ENCODE measurements at regions not wholly inside any gene's neighbourhood (a gene's known extent, or its start where the extent isn't known, plus 50 kb on each side); places are given as distances from the start of the nearest gene placed in this dataset.

DNA sequence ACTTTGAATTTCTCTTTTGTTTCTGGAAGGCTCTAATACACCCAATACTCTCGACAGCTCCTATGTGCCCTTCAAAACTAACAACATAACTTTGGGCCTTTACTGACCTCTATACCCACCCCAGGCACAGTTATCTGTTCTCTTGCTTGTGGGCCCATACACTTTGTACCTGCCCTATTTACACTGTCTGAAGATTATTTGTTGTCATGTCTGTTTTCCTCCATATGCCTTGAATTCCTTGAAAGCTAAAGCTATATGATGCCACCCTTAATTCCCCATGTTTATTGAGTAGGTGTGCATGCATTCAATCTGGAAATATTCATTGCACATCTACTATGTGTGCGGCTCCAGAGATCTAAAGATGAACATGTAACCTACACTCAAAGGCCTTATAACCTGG lies 267.6 kb downstream of the PLPP3 start:
- no peak overlapping the region for H3K27ac Mint-ChIP-seq
- no peaks in the 10 kb centered on the region for H3K9me3 Mint-ChIP-seq
- H3K27me3 Mint-ChIP-seq (ENCODE audit: low read depth) = no peaks in the 10 kb centered on the region
- H3K4me1 Mint-ChIP-seq (ENCODE audit: low read depth) = no peaks in the 10 kb centered on the region
- no peak overlapping the region for H3K4me3 Mint-ChIP-seq
- H3K36me3 Mint-ChIP-seq (ENCODE audit: low read depth) = no peaks in the 10 kb centered on the region

GRCh38 chr1:56310945-56311344 lies 268.4 kb downstream of the PLPP3 start:
- Mint-ChIP-seq H3K36me3 (ENCODE audit: low read depth) (no peaks in the 10 kb centered on the region), H3K27me3 (ENCODE audit: low read depth) (no peaks in the 10 kb centered on the region), H3K4me1 (ENCODE audit: low read depth) (no peaks in the 10 kb centered on the region), H3K4me3 (no peak overlapping the region), H3K27ac (no peak overlapping the region), H3K9me3 (no peaks in the 10 kb centered on the region)

DNA sequence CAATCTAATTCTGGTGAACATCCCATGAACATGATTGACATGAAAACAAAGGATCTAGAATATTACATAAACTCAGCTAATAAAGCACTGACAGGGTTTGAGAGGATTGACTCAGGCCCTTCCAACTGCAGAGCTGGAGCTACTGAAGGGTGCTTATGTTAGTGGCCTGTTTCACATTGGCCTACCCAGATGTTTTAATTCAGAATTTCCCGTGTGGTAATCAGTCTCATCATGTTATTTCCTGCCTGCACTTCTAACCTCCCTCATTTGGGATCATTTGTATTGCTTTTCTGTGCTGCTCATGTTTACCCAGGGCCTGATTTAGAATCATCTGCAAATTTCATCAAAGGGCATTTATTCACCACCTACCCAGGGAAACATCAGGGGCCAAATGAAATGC lies 270.3 kb downstream of the PLPP3 start:
- Mint-ChIP-seq H3K27me3 (ENCODE audit: low read depth) (no peaks in the 10 kb centered on the region), H3K27ac (no peak overlapping the region), H3K9me3 (no peaks in the 10 kb centered on the region), H3K4me1 (ENCODE audit: low read depth) (no peaks in the 10 kb centered on the region), H3K4me3 (no peak overlapping the region), H3K36me3 (ENCODE audit: low read depth) (no peaks in the 10 kb centered on the region)

DNA sequence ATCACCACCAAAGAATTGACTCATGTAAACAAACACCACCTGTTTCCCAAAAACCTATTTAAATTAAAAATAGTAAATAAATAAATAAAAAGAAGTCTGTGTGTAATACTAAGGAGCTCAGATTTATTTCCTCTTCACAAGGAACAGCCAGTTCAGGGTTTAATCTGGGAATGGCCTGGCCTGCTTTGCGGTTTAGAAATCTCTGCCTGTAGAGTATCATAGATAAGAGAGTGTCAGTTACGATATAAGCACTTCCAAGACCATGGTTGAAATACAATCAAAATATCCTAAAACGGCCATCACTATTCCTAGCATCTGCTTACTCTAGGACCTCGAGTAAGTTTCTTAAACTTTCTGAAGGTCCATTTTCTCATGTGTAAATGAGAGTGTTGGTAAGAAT lies 274.4 kb downstream of the PLPP3 start:
- H3K36me3 Mint-ChIP-seq (ENCODE audit: low read depth) = no peaks in the 10 kb centered on the region
- H3K9me3 Mint-ChIP-seq = no peaks in the 10 kb centered on the region
- no peaks in the 10 kb centered on the region for H3K4me1 Mint-ChIP-seq (ENCODE audit: low read depth)
- no peaks in the 10 kb centered on the region for H3K27me3 Mint-ChIP-seq (ENCODE audit: low read depth)
- H3K4me3 Mint-ChIP-seq = no peak overlapping the region
- no peak overlapping the region for H3K27ac Mint-ChIP-seq

DNA sequence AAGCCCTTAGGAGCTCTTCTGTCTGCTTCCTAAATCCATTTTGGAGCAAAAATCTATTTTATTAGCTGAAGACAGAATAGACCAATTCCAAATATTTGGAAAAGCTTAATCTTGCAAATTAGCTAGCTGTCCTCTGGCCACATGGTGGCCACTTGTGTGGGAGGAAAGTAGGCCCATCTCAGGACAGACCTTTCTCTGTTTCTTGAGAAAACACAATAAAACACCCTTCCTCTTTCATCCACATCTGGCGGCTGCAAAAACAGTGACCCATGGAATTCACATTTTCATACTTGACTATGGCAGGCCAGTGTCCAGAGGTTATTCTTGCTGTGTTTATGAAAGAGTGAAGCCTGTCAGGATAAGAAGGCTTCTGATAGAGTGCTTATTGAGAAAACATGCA lies 275.6 kb downstream of the PLPP3 start:
- Mint-ChIP-seq H3K4me3 (no peak overlapping the region), H3K27me3 (ENCODE audit: low read depth) (no peaks in the 10 kb centered on the region), H3K36me3 (ENCODE audit: low read depth) (no peaks in the 10 kb centered on the region), H3K4me1 (ENCODE audit: low read depth) (no peaks in the 10 kb centered on the region), H3K9me3 (no peaks in the 10 kb centered on the region), H3K27ac (no peak overlapping the region)

DNA sequence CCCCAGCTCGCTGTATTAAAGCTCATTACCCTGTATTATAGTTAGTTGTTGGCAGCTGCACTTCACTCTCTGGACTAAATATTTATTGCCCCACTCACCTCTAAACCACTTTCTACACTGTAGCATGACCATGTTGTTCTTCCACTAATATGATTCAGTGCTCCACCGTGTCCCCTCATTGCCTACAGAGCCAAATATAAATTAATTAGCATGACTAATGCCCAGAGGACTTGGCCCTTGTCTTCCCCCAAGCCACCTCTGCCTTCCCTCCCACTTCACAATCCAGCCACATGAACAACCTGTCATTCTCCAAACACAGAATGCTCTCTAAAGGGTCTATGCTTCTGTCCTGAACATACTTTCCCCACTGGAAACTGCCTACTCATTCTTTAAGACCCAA lies 276.5 kb downstream of the PLPP3 start:
- no peak overlapping the region for H3K27ac Mint-ChIP-seq
- no peak overlapping the region for H3K4me3 Mint-ChIP-seq
- no peaks in the 10 kb centered on the region for H3K36me3 Mint-ChIP-seq (ENCODE audit: low read depth)
- H3K4me1 Mint-ChIP-seq (ENCODE audit: low read depth) = no peaks in the 10 kb centered on the region
- H3K27me3 Mint-ChIP-seq (ENCODE audit: low read depth) = no peaks in the 10 kb centered on the region
- H3K9me3 Mint-ChIP-seq = no peaks in the 10 kb centered on the region

GRCh38 chr1:56301791-56302190 lies 277.6 kb downstream of the PLPP3 start:
- Mint-ChIP-seq H3K4me3 (no peak overlapping the region), H3K27me3 (ENCODE audit: low read depth) (no peaks in the 10 kb centered on the region), H3K4me1 (ENCODE audit: low read depth) (no peaks in the 10 kb centered on the region), H3K9me3 (no peaks in the 10 kb centered on the region), H3K36me3 (ENCODE audit: low read depth) (no peaks in the 10 kb centered on the region), H3K27ac (no peak overlapping the region)

DNA sequence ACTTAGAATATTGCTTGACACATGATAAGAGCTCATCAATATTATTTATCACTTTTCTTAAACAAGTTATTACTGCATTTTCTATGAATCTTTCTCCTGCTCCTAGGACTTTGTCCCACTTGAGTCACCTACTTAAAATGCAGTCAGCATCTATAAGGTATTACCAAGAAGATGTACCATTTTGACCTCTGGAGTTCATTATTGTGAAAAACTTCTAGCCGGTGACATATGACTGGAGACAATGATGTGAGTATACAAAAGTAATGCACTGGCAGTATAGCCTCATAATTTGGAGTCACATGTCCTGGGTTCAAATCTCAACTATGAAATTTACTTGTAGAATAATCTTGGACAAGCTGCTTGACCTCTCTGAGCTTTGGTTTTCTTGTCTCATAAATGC lies 278.5 kb downstream of the PLPP3 start:
- H3K36me3 Mint-ChIP-seq (ENCODE audit: low read depth) = no peaks in the 10 kb centered on the region
- H3K27ac Mint-ChIP-seq = no peak overlapping the region
- no peaks in the 10 kb centered on the region for H3K9me3 Mint-ChIP-seq
- H3K27me3 Mint-ChIP-seq (ENCODE audit: low read depth) = no peaks in the 10 kb centered on the region
- H3K4me3 Mint-ChIP-seq = no peak overlapping the region
- no peaks in the 10 kb centered on the region for H3K4me1 Mint-ChIP-seq (ENCODE audit: low read depth)

DNA sequence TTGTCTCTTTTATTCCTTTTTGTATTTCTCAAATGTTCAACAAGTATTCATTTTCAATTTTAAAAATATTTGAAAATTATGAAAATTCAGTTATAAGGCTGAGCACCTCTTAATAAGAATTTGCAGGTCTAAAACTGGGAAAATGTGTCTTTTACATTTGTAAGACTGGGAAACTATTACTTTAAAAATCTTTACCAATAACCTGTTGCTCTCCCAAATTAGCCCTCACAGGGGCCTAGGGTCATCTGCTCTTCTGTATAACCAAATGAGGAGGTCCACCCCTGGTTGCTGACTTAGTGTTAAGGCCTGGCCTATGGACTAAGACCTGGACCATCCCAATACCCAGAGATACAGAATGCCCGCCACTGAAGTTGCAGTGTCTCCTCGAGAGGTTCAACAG lies 280.5 kb downstream of the PLPP3 start:
- no peaks in the 10 kb centered on the region for H3K9me3 Mint-ChIP-seq
- H3K36me3 Mint-ChIP-seq (ENCODE audit: low read depth) = no peaks in the 10 kb centered on the region
- H3K27ac Mint-ChIP-seq = no peak overlapping the region
- H3K27me3 Mint-ChIP-seq (ENCODE audit: low read depth) = no peaks in the 10 kb centered on the region
- no peak overlapping the region for H3K4me3 Mint-ChIP-seq
- H3K4me1 Mint-ChIP-seq (ENCODE audit: low read depth) = no peaks in the 10 kb centered on the region

DNA sequence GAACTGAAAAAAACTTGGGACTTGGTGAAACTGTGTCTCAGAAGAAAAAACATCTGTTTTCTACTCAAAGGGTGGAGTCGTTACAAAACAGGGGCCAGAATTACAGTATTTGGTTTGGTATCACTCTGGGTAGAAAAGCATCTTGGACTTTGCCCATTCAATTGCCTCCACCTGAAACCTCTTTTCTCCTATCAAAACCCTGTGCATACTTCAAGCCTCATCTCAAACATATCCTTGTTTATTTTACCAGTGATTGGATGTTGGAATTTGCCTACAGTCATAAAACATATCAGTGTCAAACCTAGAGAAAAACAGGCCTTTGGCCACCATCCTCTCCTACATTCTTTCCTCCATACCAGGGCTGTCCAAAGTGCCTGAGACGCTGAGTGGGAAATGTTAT lies 281.5 kb downstream of the PLPP3 start:
- Mint-ChIP-seq H3K4me1 (ENCODE audit: low read depth) (no peaks in the 10 kb centered on the region), H3K4me3 (no peak overlapping the region), H3K9me3 (no peaks in the 10 kb centered on the region), H3K27me3 (ENCODE audit: low read depth) (no peaks in the 10 kb centered on the region), H3K27ac (no peak overlapping the region), H3K36me3 (ENCODE audit: low read depth) (no peaks in the 10 kb centered on the region)

DNA sequence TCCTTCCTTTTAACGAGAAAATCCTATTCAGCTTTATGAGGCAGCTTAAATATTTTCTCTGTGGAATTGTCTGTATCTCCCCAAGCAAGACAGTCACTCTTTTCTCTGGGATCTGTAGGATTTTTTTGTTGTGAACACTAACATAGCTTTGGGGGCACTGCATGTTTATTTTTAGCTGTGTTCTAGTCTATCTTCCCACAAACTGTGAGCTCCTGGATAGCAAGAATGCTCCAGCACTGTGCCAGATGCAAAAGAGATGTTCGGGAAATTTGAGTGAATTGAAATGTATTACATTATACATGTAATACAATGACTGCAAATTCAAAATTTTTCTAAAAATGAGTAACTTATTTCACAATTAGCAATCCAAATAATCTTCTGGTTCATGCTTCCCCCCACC lies 282.2 kb downstream of the PLPP3 start:
- no peaks in the 10 kb centered on the region for H3K9me3 Mint-ChIP-seq
- no peak overlapping the region for H3K4me3 Mint-ChIP-seq
- H3K27ac Mint-ChIP-seq = no peak overlapping the region
- no peaks in the 10 kb centered on the region for H3K4me1 Mint-ChIP-seq (ENCODE audit: low read depth)
- no peaks in the 10 kb centered on the region for H3K27me3 Mint-ChIP-seq (ENCODE audit: low read depth)
- H3K36me3 Mint-ChIP-seq (ENCODE audit: low read depth) = no peaks in the 10 kb centered on the region

DNA sequence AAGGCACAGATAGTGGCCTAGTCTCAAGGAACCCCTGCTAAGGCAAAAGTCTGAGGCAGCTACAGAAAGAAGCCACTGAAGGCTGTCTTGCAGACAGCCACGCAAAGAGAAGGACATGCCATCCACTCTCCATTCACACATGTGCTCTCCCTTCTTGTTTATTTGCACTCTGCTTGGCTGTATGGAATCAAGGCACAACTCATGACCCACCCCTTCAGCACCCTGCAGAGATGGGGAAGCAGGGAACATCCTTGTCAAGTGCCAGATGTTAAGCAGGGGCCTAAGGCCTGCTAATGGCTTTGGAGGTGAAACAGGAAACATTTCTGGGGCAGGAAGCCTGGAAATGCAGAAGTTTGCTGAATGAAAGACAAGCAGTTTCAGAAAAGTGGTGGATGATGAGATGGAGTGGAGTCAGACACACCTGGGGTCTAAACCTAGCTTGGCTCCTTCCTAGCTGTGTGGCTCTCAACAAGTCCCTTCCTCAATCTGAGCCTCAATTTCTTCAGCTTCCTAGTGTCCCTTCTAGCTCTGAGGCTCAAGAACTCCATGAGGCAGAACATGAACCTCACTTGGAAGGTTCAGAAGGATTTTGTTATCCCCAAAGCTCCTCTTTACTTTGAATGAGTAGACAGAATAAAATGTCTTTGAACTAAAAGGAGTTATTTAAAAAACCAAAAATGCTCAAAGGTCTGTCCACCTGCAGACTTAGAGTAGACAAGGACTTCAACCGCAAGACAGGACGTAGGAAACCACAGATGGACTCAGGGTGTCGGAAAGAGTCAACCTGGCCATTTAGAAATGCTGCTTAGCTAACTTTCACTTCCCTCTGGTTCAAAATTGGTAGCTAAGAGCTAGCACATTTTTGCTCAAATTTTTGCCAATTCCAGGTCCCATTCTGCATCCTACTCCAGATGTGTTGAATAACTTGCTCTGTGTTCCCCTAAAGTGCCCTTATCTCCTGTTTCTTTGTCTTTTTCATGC lies 283.1 kb downstream of the PLPP3 start:
- H3K4me3 Mint-ChIP-seq = no peak overlapping the region
- no peaks in the 10 kb centered on the region for H3K9me3 Mint-ChIP-seq
- H3K27me3 Mint-ChIP-seq (ENCODE audit: low read depth) = no peaks in the 10 kb centered on the region
- H3K36me3 Mint-ChIP-seq (ENCODE audit: low read depth) = no peaks in the 10 kb centered on the region
- no peaks in the 10 kb centered on the region for H3K4me1 Mint-ChIP-seq (ENCODE audit: low read depth)
- no peak overlapping the region for H3K27ac Mint-ChIP-seq

DNA sequence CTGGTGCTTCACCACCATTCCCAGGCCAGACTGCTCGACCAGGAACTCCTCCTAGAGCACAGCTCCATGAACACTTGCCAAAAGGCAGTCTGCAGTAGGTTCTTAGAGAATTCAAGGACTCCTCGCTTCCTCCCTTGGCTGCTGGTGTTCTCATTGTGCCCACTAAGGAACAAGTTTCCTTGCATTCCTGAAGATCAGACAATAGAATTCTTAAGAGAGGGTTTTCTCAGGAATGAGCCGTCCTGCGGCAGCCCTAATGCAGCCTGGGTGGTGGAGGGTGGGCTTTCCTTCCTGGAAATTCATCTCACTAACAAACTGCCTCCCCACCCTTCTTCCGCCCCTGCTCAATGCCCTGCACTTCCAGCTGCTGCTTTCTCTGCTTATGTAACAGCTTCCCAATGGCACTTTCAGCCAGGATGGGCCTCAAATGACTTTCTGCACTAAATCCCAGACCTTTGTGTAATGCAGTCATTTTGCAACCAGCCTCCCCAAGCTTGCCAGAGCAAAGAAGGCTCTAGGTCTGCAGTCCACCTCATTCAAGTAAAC lies 287.9 kb downstream of the PLPP3 start:
- Mint-ChIP-seq H3K27ac (no peak overlapping the region), H3K9me3 (no peaks in the 10 kb centered on the region), H3K36me3 (ENCODE audit: low read depth) (no peaks in the 10 kb centered on the region), H3K4me1 (ENCODE audit: low read depth) (no peaks in the 10 kb centered on the region), H3K27me3 (ENCODE audit: low read depth) (no peaks in the 10 kb centered on the region), H3K4me3 (no peak overlapping the region)

- no peak overlapping the region for H3K27ac Mint-ChIP-seq
- no peaks in the 10 kb centered on the region for H3K9me3 Mint-ChIP-seq
- H3K4me3 Mint-ChIP-seq = no peak overlapping the region
- no peaks in the 10 kb centered on the region for H3K36me3 Mint-ChIP-seq (ENCODE audit: low read depth)
- no peaks in the 10 kb centered on the region for H3K4me1 Mint-ChIP-seq (ENCODE audit: low read depth)
- no peaks in the 10 kb centered on the region for H3K27me3 Mint-ChIP-seq (ENCODE audit: low read depth)
Measured at GRCh38 chr1:56289260-56289659, 290.1 kb downstream of the PLPP3 start.

GRCh38 chr1:56287721-56288120 lies 291.6 kb downstream of the PLPP3 start:
- Mint-ChIP-seq H3K27me3 (ENCODE audit: low read depth) (no peaks in the 10 kb centered on the region), H3K4me1 (ENCODE audit: low read depth) (no peaks in the 10 kb centered on the region), H3K4me3 (no peak overlapping the region), H3K36me3 (ENCODE audit: low read depth) (no peaks in the 10 kb centered on the region), H3K27ac (no peak overlapping the region), H3K9me3 (no peaks in the 10 kb centered on the region)

Data from T-helper 1 cell treated with Interleukin-12 subunit alpha and Interleukin-12 subunit beta and Interleukin-4 antibody, amounts not matched to agents 30 μg/mL and 1 μg/mL, for 36 hours (primary cell).